ENCODE measurements at regions not wholly inside any gene's neighbourhood (a gene's known extent, or its start where the extent isn't known, plus 50 kb on each side); places are given as distances from the start of the nearest gene placed in this dataset.

- DNase-seq = no peak
These were observed 1662.4 kb upstream of the ACO1 start for GRCh38 chr9:30722065-30722464.

GRCh38 chr9:30723656-30724055 is 1660.8 kb upstream of the ACO1 start:
- DNase-seq = no peak

GRCh38 chr9:30732060-30732459 is 1652.4 kb upstream of the ACO1 start:
- no peak for DNase-seq

- DNase-seq = peak; percentile 20
These were observed 1639.6 kb upstream of the ACO1 start for GRCh38 chr9:30744871-30745270.

GRCh38 chr9:30746589-30746988 is 1637.9 kb upstream of the ACO1 start:
- no peak for DNase-seq

- no peak for DNase-seq
These were observed 1626.7 kb upstream of the ACO1 start for GRCh38 chr9:30757723-30758122.

- no peak for DNase-seq
These were observed 1625.6 kb upstream of the ACO1 start for GRCh38 chr9:30758726-30759446.

GRCh38 chr9:30765318-30765717 is 1619.1 kb upstream of the ACO1 start:
- DNase-seq = no peak

GRCh38 chr9:30771163-30771708 is 1613.2 kb upstream of the ACO1 start:
- no peak for DNase-seq

GRCh38 chr9:30771760-30772159 is 1612.7 kb upstream of the ACO1 start:
- DNase-seq = no peak

- no peak for DNase-seq
These were observed 1611.0 kb upstream of the ACO1 start for GRCh38 chr9:30773427-30773826.

GRCh38 chr9:30774326-30774725 is 1610.1 kb upstream of the ACO1 start:
- DNase-seq = no peak

GRCh38 chr9:30775236-30775635 is 1609.2 kb upstream of the ACO1 start:
- no peak for DNase-seq

GRCh38 chr9:30796764-30797163 is 1587.7 kb upstream of the ACO1 start:
- no peak for DNase-seq

GRCh38 chr9:30799527-30800101 is 1584.8 kb upstream of the ACO1 start:
- no peak for DNase-seq

GRCh38 chr9:30800421-30800820 is 1584.0 kb upstream of the ACO1 start:
- no peak for DNase-seq

- DNase-seq = no peak
These were observed 1571.6 kb upstream of the ACO1 start for GRCh38 chr9:30812821-30813220.

GRCh38 chr9:30815585-30815984 is 1568.9 kb upstream of the ACO1 start:
- no peak for DNase-seq

- DNase-seq = no peak
These were observed 1539.3 kb upstream of the ACO1 start for GRCh38 chr9:30845136-30845535.

- DNase-seq = peak; percentile 68
These were observed 1537.8 kb upstream of the ACO1 start for GRCh38 chr9:30846651-30847050.

- DNase-seq = no peak
These were observed 1532.8 kb upstream of the ACO1 start for GRCh38 chr9:30851600-30851999.

- no peak for DNase-seq
These were observed 1483.7 kb upstream of the ACO1 start for GRCh38 chr9:30900706-30901105.

GRCh38 chr9:30913331-30913730 is 1471.1 kb upstream of the ACO1 start:
- no peak for DNase-seq

- no peak for DNase-seq
These were observed 1469.0 kb upstream of the ACO1 start for GRCh38 chr9:30915451-30915850.

Data from tongue (tissue), 1 donor.